Testis (tissue), 2 donors: ENCODE measurements at regions not wholly inside any gene's neighbourhood (a gene's known extent, or its start where the extent isn't known, plus 50 kb on each side); places are given as distances from the start of the nearest gene placed in this dataset.

ENCODE experiments used
- POLR2A ChIP-seq: fragments of 450-650 bp; IDR thresholded peaks from one replicate; pipeline ENCODE4 v1.6.1; 2017; ENCODE audit warnings: antibody characterized with exemption, mild to moderate bottlenecking, moderate library complexity
- TF ChIP-seq, protein P1 (sequence below), 3 experiments: fragments of 450-650 bp in 2 of 3; fragments of 200-600 bp in 1 of 3; sonication (generic) in 1 of 3; IDR thresholded peaks; one replicate each; pipeline ENCODE4 v1.5.1; 2016 to 2019; ENCODE audit warnings: antibody characterized with exemption in 3 of 3, mild to moderate bottlenecking in 2 of 3, moderate library complexity in 1 of 3

DNA sequence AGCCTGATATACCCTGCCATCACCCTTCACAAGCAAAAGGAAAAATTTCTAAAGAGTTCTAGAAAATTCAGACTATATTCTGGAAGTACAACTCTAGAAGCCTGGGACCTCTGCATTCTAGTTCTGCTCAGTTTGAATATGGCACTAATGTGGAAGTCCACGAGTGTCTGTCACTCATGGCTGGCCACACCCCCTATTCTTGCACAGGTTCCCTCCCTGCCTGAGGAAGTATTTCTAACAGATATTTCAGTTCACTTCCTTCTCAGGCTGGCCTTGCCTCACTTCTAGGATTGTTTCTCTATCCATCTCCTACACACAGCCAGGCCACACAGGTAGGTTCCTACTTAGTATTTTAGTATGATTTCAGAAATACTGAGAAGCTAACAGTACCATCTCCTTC lies 67.4 kb downstream of the PHLDA1 start:
- TF ChIP-seq, protein P1, sequence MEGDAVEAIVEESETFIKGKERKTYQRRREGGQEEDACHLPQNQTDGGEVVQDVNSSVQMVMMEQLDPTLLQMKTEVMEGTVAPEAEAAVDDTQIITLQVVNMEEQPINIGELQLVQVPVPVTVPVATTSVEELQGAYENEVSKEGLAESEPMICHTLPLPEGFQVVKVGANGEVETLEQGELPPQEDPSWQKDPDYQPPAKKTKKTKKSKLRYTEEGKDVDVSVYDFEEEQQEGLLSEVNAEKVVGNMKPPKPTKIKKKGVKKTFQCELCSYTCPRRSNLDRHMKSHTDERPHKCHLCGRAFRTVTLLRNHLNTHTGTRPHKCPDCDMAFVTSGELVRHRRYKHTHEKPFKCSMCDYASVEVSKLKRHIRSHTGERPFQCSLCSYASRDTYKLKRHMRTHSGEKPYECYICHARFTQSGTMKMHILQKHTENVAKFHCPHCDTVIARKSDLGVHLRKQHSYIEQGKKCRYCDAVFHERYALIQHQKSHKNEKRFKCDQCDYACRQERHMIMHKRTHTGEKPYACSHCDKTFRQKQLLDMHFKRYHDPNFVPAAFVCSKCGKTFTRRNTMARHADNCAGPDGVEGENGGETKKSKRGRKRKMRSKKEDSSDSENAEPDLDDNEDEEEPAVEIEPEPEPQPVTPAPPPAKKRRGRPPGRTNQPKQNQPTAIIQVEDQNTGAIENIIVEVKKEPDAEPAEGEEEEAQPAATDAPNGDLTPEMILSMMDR (IDR thresholded peaks at IDR 0.05) = no peak
- TF ChIP-seq POLR2A = no peak
